AG09319 (cell line): ENCODE measurements at regions not wholly inside any gene's neighbourhood (a gene's known extent, or its start where the extent isn't known, plus 50 kb on each side); places are given as distances from the start of the nearest gene placed in this dataset.

Source experiments
- DNase-seq: peaks from one replicate; pipeline ENCODE4 v3.0.0-alpha.2; 2010; ENCODE audit warnings: low read depth; ENCODE audit errors: extremely low read depth
- CTCF ChIP-seq: IDR thresholded peaks from 2 replicates; pipeline ENCODE4 v1.5.1; 2011; ENCODE audit warnings: low read depth, mild to moderate bottlenecking, inconsistent platforms, low read length, moderate library complexity

DNA sequence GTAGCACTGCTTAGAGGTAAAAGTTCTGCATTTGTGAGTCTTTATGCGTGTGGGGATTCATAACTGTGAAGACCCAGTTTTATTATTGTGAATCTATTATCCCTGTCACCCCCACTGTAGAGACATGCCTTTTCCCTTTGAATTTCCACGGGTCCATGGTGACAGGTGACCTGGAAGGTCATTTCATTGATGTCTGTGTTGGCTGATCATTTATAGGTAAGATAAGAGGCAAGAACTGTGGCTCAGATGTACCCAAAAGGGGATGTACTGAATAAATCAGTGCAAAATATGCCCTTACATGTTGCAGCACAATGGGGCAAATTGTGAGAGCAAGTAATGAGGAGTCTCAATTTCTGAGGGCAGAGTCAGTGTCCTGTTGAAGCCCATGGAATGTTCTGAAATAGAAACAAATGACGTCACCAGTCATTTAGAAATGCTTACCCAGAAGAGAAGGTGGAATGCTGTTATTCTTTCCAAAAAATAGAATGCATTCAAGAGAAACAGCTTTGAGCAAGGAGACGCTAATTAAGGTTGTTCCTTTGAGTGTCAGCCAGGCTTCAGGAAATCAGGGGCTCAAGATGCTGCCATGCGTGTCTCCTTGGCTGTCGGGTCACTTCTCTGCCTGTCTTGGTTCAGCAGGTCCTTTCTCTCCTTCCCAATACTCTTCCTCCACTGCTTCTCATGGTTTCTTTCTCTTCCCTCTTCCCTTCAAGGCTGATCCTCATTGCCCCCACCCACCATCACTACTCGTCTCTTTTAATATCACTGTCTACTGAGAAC is 118.7 kb upstream of the E2F8 start:
- TF ChIP-seq CTCF, result no peak
- DNase-seq, result no peak

DNA sequence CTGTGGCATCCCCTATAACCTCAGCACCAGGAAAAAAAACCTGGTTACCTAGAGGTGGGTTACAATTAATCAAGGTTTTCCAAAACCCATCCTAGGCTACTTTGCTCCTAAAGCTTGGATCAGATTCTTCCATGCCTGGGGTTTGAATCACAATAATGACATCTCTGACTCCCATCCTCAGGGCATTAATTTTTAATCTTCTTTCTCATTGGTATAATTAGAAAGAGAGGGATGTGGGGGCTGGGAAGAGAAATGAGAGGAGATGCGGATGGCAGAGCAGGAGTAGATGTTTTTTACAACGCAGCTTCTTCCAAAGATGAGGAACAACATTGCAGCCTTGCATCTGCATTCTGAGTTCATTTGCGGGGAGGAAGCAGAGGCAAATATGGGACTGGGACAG is 117.2 kb upstream of the E2F8 start:
- DNase-seq, result no peak
- no peak for TF ChIP-seq CTCF

GRCh38 chr11:19355601-19356000 is 114.9 kb upstream of the E2F8 start:
- TF ChIP-seq CTCF, result no peak
- DNase-seq, result no peak

- no peak for DNase-seq
- TF ChIP-seq CTCF, result no peak
Measured at GRCh38 chr11:19353287-19353850, 112.6 kb upstream of the E2F8 start.

DNA sequence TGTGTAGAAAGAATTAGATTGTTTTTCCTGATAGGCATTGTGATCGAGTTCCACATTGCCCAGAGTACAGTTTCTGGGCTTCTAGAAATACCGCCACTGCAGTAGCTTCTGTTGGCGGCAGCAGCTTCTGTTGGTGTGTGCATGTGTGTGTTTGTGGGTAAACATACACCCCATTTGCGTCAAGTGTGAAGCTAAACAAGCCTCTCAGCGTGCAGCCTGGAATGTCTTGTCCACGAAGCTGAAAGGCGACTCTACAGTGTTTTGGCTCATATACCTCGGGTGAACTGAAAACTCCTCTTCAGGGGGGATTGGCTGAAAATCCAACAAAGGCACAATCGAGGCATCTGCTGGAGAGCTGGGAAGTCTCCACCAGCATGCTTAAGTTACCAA is 112.0 kb upstream of the E2F8 start:
- no peak for DNase-seq
- TF ChIP-seq CTCF, result no peak

DNA sequence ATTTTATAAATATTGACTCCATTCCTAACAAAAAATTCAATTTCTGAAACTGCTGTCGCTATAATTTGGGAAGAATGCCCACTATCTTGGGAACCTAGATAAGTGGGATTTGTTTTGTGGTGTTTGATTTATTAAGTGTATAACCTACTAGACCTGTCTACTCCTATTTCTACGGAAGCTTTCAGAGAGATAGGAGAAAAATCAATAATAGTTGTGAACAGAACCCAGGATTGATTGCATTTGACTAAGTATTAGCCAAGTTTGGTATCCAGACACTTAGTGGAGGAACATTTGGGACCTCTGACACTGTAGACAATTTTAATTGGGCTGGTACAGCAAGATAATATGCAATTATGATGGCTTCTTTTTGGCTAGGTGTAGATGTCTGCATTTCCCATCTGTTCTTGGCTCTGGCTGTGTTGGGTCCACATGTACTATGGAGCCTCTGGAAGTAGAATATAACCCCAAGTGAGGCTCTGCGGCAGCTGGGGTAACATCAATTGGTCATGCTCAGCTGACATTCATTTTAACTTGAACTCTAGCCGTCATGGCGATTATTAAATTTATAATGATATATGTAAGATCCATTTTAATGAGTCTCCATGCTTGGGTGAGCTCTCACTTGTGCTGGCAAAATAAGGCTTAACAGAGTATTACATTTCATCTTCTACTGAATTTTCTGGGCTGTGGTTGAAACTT is 111.5 kb upstream of the E2F8 start:
- DNase-seq, result no peak
- no peak for TF ChIP-seq CTCF

GRCh38 chr11:19351426-19351825 is 110.7 kb upstream of the E2F8 start:
- no peak for DNase-seq
- TF ChIP-seq CTCF, result no peak
